Testis (tissue), 2 donors: ENCODE measurements at regions not wholly inside any gene's neighbourhood (a gene's known extent, or its start where the extent isn't known, plus 50 kb on each side); places are given as distances from the start of the nearest gene placed in this dataset.

ENCODE experiments used
- CTCF ChIP-seq, 3 experiments: fragments of 450-650 bp in 2 of 3; fragments of 200-600 bp in 1 of 3; sonication (generic) in 1 of 3; IDR thresholded peaks; one replicate each; pipeline ENCODE4 v1.5.1; 2016 to 2019; ENCODE audit warnings: antibody characterized with exemption in 3 of 3, mild to moderate bottlenecking in 2 of 3, moderate library complexity in 1 of 3
- POLR2A ChIP-seq: fragments of 450-650 bp; IDR thresholded peaks from one replicate; pipeline ENCODE4 v1.6.1; 2017; ENCODE audit warnings: antibody characterized with exemption, mild to moderate bottlenecking, moderate library complexity

- TF ChIP-seq CTCF (IDR thresholded peaks at IDR 0.05) = no peak
- TF ChIP-seq POLR2A = no peak
These were observed 247.7 kb upstream of the CDIN1 start for GRCh38 chr15:36331531-36332275.
